HEK293T (cell line): ENCODE measurements at regions not wholly inside any gene's neighbourhood (a gene's known extent, or its start where the extent isn't known, plus 50 kb on each side); places are given as distances from the start of the nearest gene placed in this dataset.

Experiments used
- FOXA1 ChIP-seq: fragments of 450-650 bp; IDR thresholded peaks from 2 replicates; pipeline ENCODE4 v1.6.1; 2016; ENCODE audit warnings: mild to moderate bottlenecking
- FOXM1 ChIP-seq: fragments of 450-650 bp; IDR thresholded peaks from 2 replicates; pipeline ENCODE4 v1.6.1; 2017; ENCODE audit warnings: mild to moderate bottlenecking, borderline replicate concordance
- SP1 ChIP-seq: fragments of 450-650 bp; IDR thresholded peaks from 2 replicates; pipeline ENCODE4 v1.6.1; 2017
- SUZ12 ChIP-seq: fragments of 450-650 bp; IDR thresholded peaks from 2 replicates; pipeline ENCODE4 v1.6.1; 2016; ENCODE audit warnings: mild to moderate bottlenecking
- TARDBP ChIP-seq: fragments of 450-650 bp; IDR thresholded peaks from 2 replicates; pipeline ENCODE4 v1.6.1; 2016

DNA sequence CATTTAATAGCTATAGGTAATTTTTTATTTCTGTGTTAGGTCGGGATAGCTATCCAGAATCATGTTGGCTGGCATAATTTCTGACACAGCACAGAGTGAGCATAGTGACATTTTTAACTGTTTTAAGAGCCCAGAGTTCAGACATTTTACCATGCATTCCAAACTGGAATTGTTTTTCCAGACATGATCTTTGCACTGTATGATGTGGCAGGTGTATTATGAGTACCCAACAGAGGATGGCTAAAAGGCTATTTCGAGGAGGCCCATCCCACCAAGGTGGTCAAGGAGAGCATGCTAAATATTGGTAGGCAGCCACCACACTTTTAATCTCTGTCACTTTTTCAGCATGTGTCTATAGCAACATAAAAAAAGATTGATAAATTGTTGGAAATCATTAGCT, 137.3 kb upstream of the ST6GALNAC5 start:
- TF ChIP-seq TARDBP (no peak), FOXM1 (no peak), SP1 (no peak), SUZ12 (no peak), FOXA1 (no peak)
